Neural cell (in vitro differentiated cells): ENCODE measurements at regions not wholly inside any gene's neighbourhood (a gene's known extent, or its start where the extent isn't known, plus 50 kb on each side); places are given as distances from the start of the nearest gene placed in this dataset.

Experiments used
- H2AFZ ChIP-seq: fragments of 200-600, 300-800 bp; sonication (generic), shearing (Covaris generic); 2 replicates; pipeline ENCODE4 v1.6.0; 2014; ENCODE audit warnings: low read depth, mild to moderate bottlenecking, antibody characterized with exemption, low read length, moderate library complexity
- H3F3A ChIP-seq: fragments of 200-600 bp; shearing (Covaris generic); 2 replicates; pipeline ENCODE4 v1.6.1; 2016; ENCODE audit warnings: mild to moderate bottlenecking, moderate library complexity, mixed read lengths, antibody characterized with exemption, low read length; ENCODE audit not compliant: insufficient read depth, poor library complexity, severe bottlenecking
- H3K27ac ChIP-seq: fragments of 200-600, 300-800 bp; sonication (generic), shearing (Covaris generic); 2 replicates; pipeline ENCODE4 v1.5.1; 2014; ENCODE audit warnings: mild to moderate bottlenecking, low read length, moderate library complexity
- H3K27me3 ChIP-seq: fragments of 300-800, 200-600 bp; sonication (generic), shearing (Covaris generic); 2 replicates; pipeline ENCODE4 v1.6.0; 2014; ENCODE audit warnings: mild to moderate bottlenecking, low read depth, low read length, moderate library complexity; ENCODE audit not compliant: insufficient read depth
- H3K36me3 ChIP-seq: fragments of 300-800, 200-600 bp; sonication (generic), shearing (Covaris generic); 2 replicates; pipeline ENCODE4 v1.5.1; 2014; ENCODE audit warnings: mild to moderate bottlenecking, antibody characterized with exemption, low read length, moderate library complexity; ENCODE audit not compliant: insufficient read depth
- H3K4me2 ChIP-seq: fragments of 300-800, 200-600 bp; sonication (generic), shearing (Covaris generic); 2 replicates; pipeline ENCODE4 v1.6.0; 2014; ENCODE audit warnings: mild to moderate bottlenecking, low read length
- H3K4me3 ChIP-seq: fragments of 300-800, 200-600 bp; sonication (generic), shearing (Covaris generic); 2 replicates; pipeline ENCODE4 v1.5.1; 2014; ENCODE audit warnings: mild to moderate bottlenecking, low read length, moderate library complexity
- H3K79me2 ChIP-seq: fragments of 200-600 bp; shearing (Covaris generic); replicated peaks from 2 replicates; pipeline ENCODE4 v1.6.0; 2014; ENCODE audit warnings: mild to moderate bottlenecking, low read length, moderate library complexity; ENCODE audit not compliant: insufficient read depth
- H3K9ac ChIP-seq: fragments of 300-800, 200-600 bp; sonication (generic), shearing (Covaris generic); 2 replicates; pipeline ENCODE4 v1.6.1; 2016; ENCODE audit warnings: mild to moderate bottlenecking, low read length, mixed read lengths
- H3K9me2 ChIP-seq: fragments of 200-600 bp; shearing (Covaris generic); 2 replicates; pipeline ENCODE4 v1.6.1; 2016; ENCODE audit warnings: mild to moderate bottlenecking, low read length, mixed read lengths; ENCODE audit not compliant: insufficient read depth
- H3K9me3 ChIP-seq: fragments of 200-600, 300-800 bp; sonication (generic), shearing (Covaris generic); 2 replicates; pipeline ENCODE4 v1.6.1; 2016; ENCODE audit warnings: mild to moderate bottlenecking, mixed run types, low read length, moderate library complexity, mixed read lengths
- H4K20me1 ChIP-seq: fragments of 200-600 bp; shearing (Covaris generic); 2 replicates; pipeline ENCODE4 v1.6.1; 2016; ENCODE audit warnings: mild to moderate bottlenecking, mixed run types; ENCODE audit not compliant: insufficient read depth
- EP300 ChIP-seq: fragments of 450-650 bp; conservative IDR thresholded peaks from 2 replicates; pipeline ENCODE4 v1.6.1; 2014; ENCODE audit warnings: antibody characterized with exemption, mild to moderate bottlenecking, moderate library complexity; ENCODE audit not compliant: poor library complexity, severe bottlenecking
- EZH2 ChIP-seq: fragments of 200-600, 300-800 bp; shearing (Covaris generic), sonication (generic); IDR thresholded peaks from 2 replicates; pipeline ENCODE4 v1.6.1; 2014; ENCODE audit warnings: antibody characterized with exemption, low read length, borderline replicate concordance, mild to moderate bottlenecking; ENCODE audit not compliant: insufficient read depth, poor library complexity, severe bottlenecking
- MXI1 ChIP-seq: fragments of 450-650 bp; conservative IDR thresholded peaks from 2 replicates; pipeline ENCODE4 v1.6.1; 2014; ENCODE audit warnings: antibody characterized with exemption, mild to moderate bottlenecking; ENCODE audit not compliant: poor library complexity, severe bottlenecking
- POLR2AphosphoS5 ChIP-seq: IDR thresholded peaks from 2 replicates; pipeline ENCODE4 v1.6.1; 2012
- RAD21 ChIP-seq: fragments of 450-650 bp; conservative IDR thresholded peaks from 2 replicates; pipeline ENCODE4 v1.6.1; 2014; ENCODE audit warnings: antibody characterized with exemption, mild to moderate bottlenecking, moderate library complexity
- SMC3 ChIP-seq: fragments of 450-650 bp; conservative IDR thresholded peaks from 2 replicates; pipeline ENCODE4 v1.6.1; 2014; ENCODE audit warnings: antibody characterized with exemption, mild to moderate bottlenecking, moderate library complexity; ENCODE audit not compliant: poor library complexity
- TAF1 ChIP-seq: IDR thresholded peaks from 2 replicates; pipeline ENCODE4 v1.6.1; 2012; ENCODE audit warnings: low read depth
- TF ChIP-seq, protein P1 (sequence below): IDR thresholded peaks from 2 replicates; pipeline ENCODE4 v1.6.1; 2012; ENCODE audit warnings: borderline replicate concordance
- TF ChIP-seq, protein P2 (sequence below): fragments of 450-650 bp; IDR thresholded peaks from 2 replicates; pipeline ENCODE4 v1.5.1; 2014; ENCODE audit warnings: antibody characterized with exemption, mild to moderate bottlenecking, moderate library complexity; ENCODE audit not compliant: poor library complexity, severe bottlenecking

DNA sequence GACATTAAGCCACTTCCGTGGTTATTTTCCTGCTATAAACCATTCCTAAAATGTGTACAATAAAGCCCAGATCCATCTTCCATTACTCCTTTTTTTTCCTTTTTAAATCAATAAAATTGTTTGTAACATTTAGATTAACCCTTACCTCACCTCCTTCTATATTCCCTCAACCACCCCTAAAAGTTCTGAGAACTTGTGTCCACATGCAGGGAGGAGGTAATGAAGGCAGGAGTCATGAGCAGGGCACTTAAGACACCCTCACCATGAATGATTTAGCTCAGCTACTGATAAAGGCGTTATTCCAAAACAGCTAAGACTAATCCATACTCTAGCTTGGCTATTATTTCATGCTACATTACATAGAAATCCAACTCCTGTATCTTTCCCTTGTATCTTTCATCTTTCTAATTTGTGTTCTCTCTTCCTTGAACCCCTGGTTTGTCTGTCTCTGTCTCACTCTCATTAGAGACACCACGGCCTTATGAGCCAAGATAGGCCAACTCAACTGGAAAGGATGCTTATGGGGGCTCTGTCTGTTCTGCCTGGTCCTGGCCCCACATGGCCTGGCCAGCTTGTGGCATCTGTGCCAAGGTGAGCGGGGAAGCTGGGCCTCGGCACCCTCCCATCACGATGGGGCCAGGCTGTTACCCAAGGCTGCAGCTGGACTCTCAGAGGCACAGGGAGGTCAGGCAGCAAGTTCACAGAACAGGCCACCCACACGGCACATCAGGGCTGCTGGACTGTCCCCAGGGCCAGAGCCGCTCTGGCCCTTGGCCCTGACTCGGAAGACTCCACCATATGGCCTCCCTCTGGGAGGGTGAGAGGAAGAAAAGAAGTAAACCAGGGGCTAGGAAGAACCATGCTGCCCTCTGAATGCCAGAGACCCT lies 294.4 kb downstream of the SOX9 start:
- no peaks in the 10 kb centered on the region for H3F3A ChIP-seq
- H3K27ac ChIP-seq: no peak overlapping the region
- H3K36me3 ChIP-seq: no peaks in the 10 kb centered on the region
- no peaks in the 10 kb centered on the region for H4K20me1 ChIP-seq
- H3K9ac ChIP-seq: no peak overlapping the region
- H3K79me2 ChIP-seq: no peaks in the 10 kb centered on the region
- no peak overlapping the region for H2AFZ ChIP-seq
- H3K4me3 ChIP-seq: no peak overlapping the region
- H3K4me2 ChIP-seq: no peak overlapping the region
- H3K27me3 ChIP-seq: no peaks in the 10 kb centered on the region
- peaks cover 6% of the 10 kb centered on the region for H3K9me3 ChIP-seq
- TF ChIP-seq EZH2 (no peak), EP300 (no peak), RAD21 (no peak), TAF1 (no peak), SMC3 (no peak), POLR2AphosphoS5 (no peak), MXI1 (no peak)
- TF ChIP-seq, protein P1, sequence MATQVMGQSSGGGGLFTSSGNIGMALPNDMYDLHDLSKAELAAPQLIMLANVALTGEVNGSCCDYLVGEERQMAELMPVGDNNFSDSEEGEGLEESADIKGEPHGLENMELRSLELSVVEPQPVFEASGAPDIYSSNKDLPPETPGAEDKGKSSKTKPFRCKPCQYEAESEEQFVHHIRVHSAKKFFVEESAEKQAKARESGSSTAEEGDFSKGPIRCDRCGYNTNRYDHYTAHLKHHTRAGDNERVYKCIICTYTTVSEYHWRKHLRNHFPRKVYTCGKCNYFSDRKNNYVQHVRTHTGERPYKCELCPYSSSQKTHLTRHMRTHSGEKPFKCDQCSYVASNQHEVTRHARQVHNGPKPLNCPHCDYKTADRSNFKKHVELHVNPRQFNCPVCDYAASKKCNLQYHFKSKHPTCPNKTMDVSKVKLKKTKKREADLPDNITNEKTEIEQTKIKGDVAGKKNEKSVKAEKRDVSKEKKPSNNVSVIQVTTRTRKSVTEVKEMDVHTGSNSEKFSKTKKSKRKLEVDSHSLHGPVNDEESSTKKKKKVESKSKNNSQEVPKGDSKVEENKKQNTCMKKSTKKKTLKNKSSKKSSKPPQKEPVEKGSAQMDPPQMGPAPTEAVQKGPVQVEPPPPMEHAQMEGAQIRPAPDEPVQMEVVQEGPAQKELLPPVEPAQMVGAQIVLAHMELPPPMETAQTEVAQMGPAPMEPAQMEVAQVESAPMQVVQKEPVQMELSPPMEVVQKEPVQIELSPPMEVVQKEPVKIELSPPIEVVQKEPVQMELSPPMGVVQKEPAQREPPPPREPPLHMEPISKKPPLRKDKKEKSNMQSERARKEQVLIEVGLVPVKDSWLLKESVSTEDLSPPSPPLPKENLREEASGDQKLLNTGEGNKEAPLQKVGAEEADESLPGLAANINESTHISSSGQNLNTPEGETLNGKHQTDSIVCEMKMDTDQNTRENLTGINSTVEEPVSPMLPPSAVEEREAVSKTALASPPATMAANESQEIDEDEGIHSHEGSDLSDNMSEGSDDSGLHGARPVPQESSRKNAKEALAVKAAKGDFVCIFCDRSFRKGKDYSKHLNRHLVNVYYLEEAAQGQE: no peak
- TF ChIP-seq, protein P2, sequence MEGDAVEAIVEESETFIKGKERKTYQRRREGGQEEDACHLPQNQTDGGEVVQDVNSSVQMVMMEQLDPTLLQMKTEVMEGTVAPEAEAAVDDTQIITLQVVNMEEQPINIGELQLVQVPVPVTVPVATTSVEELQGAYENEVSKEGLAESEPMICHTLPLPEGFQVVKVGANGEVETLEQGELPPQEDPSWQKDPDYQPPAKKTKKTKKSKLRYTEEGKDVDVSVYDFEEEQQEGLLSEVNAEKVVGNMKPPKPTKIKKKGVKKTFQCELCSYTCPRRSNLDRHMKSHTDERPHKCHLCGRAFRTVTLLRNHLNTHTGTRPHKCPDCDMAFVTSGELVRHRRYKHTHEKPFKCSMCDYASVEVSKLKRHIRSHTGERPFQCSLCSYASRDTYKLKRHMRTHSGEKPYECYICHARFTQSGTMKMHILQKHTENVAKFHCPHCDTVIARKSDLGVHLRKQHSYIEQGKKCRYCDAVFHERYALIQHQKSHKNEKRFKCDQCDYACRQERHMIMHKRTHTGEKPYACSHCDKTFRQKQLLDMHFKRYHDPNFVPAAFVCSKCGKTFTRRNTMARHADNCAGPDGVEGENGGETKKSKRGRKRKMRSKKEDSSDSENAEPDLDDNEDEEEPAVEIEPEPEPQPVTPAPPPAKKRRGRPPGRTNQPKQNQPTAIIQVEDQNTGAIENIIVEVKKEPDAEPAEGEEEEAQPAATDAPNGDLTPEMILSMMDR: no peak
- H3K9me2 ChIP-seq: no peaks in the 10 kb centered on the region

DNA sequence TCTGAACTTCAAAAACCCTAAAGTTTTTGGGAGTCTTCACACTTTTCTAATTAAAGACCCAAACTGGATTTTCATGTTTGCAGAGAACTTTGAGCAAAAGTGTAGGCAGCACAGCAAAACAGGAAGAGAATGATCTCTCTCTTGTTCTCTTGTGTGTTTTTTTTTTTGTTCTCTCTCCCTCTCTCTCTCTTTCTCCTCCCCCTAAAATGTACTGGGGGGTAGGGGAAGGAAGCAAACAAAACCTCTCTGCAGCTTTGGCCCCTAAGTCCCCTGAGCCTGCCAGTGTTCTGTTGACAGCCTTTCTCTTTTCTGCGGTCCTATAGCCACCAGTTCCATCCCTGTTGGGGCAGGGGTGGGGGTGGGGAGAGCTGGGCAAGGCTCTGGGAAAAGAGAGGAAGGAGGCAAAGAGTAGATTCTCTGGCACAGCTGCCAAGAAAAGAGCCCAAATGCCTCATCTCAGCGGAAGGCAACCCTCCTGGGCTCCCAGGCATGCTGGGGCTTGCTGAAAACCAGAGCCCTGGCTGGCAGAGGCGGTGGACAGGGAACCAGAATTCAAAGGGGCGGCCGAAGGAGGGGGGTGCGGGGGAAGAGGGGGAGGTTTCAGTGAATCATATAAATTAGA lies 295.3 kb downstream of the SOX9 start:
- Histone ChIP-seq H3F3A (no peaks in the 10 kb centered on the region), H3K79me2 (no peaks in the 10 kb centered on the region), H3K4me3 (no peak overlapping the region), H3K9me2 (no peaks in the 10 kb centered on the region), H3K4me2 (no peak overlapping the region), H3K9ac (no peak overlapping the region), H3K27me3 (no peaks in the 10 kb centered on the region), H3K9me3 (peaks cover 6% of the 10 kb centered on the region), H2AFZ (no peak overlapping the region), H3K27ac (no peak overlapping the region), H3K36me3 (no peaks in the 10 kb centered on the region), H4K20me1 (no peaks in the 10 kb centered on the region)
- TF ChIP-seq EZH2 (no peak), MXI1 (no peak), POLR2AphosphoS5 (no peak), RAD21 (no peak), EP300 (no peak), SMC3 (no peak)
- TF ChIP-seq, protein P1: no peak
